Activated gamma-delta T cell treated with Interleukin-2 at 50 U/mL for 16 hours (primary cell): ENCODE measurements at regions not wholly inside any gene's neighbourhood (a gene's known extent, or its start where the extent isn't known, plus 50 kb on each side); places are given as distances from the start of the nearest gene placed in this dataset.
"Not testable (repeated sequence)": the region's sequence is repeated elsewhere in the genome, so short reads cannot be mapped to it uniquely, and the experiment has no call there.

Experiments used
- DNase-seq: peaks from one replicate; pipeline ENCODE4 v3.0.0-alpha.2; 2020

DNA sequence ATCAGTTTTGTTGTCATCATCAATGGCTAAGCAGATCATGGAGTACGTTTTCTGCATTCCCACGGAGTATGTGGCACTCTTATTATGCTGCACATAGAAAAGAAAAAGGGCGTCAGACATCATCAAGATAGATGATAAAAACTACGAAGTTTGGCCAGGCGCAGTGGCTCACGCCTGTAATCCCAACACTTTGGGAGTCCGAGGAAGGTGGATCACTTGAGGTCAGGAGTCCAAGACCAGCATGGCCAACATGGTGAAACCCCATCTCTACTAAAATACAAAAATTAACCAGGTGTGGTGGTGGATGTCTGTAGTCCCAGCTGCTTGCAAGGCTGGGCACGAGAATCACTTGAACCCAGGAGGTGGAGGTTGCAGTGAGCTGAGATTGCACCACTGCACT lies 312.8 kb downstream of the GOLGA6L6 start:
- not testable (repeated sequence) for DNase-seq

DNA sequence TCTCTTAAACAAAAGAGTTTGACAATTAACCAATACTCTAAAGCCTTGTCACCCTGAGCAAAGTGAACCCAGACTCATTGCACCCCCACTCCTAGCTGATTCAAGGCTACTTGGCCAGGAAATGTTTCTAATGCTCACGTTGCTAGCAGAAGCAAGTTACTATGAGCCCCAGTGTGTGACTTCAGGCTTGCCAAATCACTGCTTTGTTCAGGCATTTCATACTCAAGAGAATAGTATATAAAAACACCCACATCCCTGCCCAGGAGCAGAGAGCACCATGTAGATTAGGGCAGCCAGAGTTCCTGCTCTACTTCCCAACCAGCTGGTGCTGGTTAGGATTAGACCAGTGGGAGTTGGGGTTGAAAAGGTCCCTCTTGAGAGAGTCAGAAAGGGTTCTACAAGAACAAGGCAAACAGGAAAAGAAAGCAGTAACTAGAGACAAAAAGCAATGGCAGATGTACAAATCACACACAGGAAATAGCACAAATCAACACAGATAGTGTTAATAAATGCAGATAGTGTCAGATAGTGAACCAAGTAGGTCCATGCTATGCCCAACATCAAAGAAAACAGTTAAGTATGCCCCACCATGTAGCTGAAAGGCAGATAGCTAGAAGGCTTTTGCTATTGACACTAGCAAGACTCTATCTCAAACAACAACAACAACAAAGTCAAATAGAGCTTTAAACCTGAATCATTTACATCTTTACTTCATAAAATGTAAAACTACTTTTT lies 314.3 kb downstream of the GOLGA6L6 start:
- not testable (repeated sequence) for DNase-seq

DNA sequence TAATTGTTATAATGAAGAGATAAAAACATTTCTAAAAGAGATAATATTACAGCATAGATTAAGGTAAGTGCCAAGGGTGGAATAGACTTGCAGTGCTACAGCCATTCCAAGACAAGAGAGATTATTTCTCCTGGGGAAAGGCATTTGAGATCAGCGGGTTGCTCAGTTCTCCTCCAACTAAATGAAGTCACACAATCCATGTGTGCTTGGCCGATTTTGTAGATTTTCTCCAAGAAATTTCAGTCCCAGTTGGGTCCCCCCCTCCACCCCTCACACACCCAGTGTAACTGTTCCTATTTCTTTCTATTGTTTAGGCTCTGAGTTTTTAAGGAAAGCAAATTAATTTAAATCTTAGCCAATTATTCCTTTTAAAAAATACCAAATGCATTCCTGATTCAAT lies 315.1 kb downstream of the GOLGA6L6 start:
- not testable (repeated sequence) for DNase-seq

DNA sequence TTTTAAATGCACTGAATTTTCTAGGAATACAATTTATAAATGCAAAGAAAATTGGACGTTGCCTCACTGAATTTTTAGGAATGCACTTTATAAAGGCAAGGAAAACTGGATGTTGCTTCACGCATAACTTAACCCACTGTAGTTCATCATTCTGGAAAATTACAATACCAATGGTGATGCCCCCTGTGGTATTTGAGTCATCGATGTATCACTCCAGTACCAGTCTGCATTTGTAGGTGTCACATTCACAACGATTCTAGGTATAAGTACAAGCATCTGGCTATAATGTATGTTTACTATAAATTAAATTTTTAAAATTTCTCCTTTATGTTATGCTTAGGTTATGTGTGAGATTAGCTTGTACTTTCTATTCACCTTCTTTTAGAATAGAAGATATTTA lies 320.5 kb downstream of the GOLGA6L6 start:
- DNase-seq: not testable (repeated sequence)

DNA sequence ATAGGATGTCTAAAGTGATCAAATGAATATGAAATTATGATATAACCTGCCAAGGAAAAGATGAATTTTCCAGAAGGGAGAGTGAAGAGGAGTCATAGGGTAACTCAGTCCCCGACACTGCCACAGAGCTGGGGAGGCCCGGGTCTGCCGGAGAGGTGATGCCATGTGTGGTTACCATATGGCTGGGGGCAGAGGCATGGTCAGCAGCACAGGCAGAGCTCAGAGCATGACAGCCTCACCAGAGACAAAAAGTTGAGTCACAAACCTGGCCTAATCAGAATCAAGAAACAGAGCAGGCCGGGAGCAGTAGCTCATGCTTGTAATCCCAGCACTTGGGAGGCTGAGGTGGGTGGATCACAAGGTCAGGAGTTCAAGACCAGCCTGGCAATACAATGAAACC lies 322.4 kb downstream of the GOLGA6L6 start:
- DNase-seq: not testable (repeated sequence)

DNA sequence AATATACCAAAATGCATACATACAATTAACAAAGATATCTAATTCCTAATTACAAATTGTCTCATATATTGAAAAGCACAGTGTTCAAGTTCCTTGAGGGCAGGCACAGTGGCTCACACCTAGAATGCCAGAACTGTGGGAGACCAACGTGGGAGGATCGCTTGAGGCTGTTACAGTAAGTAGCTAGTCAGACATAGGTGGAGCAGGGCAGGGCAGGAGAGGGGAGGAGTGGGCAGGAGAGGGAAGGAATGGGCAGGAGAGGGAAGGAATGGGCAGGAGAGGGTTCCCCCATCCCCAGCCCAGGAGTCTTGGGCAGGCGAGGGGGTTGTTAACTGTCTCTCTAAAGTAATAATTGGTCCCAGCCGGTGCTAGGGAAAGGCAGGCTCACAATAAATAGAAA lies 325.9 kb downstream of the GOLGA6L6 start:
- not testable (repeated sequence) for DNase-seq

GRCh38 chr15:20214101-20214500 lies 327.5 kb downstream of the GOLGA6L6 start:
- not testable (repeated sequence) for DNase-seq

DNA sequence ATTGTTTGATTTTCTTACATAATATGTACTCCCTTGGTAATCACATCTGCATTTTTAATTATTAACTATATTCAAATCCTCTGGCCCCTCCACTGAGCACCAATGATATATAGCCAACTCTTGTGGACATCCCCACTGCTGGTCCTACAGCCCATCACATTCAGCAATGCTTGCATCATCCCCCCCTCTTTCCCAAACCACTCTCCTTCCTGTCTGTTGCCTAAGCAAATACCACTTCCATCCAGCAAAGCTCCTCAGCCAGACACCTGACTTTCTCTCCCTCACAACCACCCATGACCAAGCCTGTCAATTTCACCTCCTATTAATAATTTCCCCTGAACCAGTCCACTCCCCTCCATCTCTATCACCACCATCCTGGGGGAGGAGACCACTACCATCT lies 330.1 kb downstream of the GOLGA6L6 start:
- DNase-seq: not testable (repeated sequence)

GRCh38 chr15:20209973-20210372 lies 331.6 kb downstream of the GOLGA6L6 start:
- not testable (repeated sequence) for DNase-seq

DNA sequence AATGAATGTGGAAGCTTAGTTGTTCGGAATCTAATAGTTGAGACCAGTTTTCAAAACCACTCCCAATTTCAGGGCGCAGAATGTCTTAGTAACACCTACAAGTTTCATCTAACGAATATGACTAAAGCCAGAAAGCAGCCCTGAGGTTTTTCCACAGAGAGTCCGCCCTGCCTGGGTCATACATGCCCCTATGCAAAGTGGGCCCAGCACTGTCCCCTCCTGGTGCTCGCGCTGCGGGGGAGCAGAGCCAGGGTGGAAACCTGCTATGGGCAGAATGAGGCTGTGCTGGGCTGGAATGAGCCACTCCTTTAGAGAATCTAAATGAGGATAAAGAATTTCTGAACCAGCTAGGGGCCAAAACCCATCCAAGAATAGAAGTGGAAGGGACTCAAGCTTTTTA lies 334.0 kb downstream of the GOLGA6L6 start:
- not testable (repeated sequence) for DNase-seq

DNA sequence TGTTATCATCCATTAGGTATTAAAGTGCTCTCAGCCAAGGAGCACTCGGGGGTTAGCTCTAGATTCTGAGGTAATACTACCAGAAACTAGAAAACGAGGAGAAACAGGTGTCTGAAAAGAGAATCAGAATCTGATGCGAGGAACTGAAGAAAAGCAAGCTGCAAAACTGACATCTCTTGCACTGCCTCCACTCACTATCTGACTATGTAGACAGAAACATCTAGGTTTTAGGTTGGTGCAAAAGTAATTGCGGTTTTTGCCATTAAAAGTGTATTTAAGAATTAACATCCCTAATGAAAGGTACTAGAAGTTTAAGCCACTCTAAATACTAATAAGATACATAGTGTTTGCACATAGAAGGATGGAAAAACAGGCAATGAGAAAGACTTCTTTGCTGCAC lies 334.4 kb downstream of the GOLGA6L6 start:
- not testable (repeated sequence) for DNase-seq

DNA sequence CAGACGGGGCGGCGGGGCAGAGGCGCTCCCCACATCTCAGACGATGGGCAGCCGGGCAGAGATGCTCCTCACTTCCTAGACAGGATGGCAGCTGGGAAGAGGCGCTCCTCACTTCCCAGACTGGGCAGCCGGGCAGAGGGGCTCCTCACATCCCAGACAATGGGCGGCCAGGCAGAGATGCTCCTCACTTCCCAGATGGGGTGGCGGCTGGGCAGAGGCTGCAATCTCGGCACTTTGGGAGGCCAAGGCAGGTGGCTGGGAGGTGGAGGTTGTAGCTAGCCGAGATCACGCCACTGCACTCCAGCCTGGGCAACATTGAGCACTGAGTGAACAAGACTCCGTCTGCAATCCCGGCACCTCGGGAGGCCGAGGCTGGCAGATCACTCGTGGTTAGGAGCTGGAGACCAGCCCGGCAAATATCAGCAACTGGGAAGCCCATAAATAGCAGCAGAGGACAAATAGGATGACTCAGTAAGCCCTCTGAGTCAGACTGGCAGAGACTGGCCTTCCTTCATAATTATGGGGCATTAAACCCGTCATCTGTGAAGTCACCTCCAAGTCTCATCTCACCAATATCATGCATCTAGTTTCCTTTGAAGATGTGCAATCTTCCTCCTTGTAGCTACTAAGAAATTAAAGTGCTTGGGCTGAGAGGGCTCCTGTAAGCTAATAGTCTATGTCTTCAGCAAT lies 337.3 kb downstream of the GOLGA6L6 start:
- DNase-seq: not testable (repeated sequence)

DNA sequence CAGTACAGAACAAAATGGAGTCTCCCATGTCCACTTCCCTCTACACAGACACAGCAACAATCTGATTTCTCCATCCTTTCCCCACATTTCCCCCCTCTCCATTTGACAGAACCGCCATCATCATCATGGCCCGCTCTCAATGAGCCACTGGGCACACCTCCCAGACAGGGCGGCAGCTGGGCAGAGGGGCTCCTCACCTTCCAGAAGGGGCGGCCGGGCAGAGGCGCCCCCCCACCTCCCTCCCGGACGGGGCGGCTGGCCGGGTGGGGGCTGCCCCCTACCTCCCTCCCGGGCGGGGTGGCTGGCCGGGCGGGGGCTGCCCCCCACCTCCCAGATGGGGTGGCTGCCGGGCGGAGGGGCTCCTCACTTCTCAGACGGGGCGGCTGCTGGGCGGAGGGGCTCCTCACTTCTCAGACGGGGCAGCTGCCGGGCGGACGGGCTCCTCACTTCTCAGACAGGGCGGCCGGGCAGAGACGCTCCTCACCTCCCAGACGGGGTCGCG lies 337.9 kb downstream of the GOLGA6L6 start:
- DNase-seq: not testable (repeated sequence)

DNA sequence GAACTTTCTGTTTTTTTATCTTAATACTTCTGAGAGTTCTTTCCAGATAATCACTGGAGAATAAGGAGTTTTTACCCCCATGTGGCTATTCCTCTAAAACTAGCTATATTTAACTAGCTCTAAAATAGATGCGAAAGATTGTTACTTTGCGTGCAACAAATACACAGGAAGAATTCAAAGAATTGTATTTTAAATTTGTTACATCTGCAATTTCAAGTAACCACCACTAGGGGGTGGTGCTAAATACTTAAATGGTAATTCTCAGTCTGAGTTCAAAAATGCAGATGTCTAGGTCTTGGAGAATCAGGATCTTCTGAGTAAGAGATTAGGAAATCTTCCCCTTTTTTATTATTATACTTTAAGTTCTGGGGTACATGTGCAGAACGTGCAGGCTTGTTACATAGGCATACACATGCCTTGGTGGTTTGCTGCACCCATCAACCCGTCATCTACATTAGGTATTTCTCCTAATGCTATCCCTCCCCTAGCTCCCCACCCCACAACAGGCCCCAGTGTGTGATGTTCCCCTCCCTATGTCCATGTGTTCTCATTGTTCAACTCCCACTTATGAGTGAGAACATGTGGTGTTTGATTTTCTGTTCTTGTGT lies 346.9 kb downstream of the GOLGA6L6 start:
- not testable (repeated sequence) for DNase-seq

DNA sequence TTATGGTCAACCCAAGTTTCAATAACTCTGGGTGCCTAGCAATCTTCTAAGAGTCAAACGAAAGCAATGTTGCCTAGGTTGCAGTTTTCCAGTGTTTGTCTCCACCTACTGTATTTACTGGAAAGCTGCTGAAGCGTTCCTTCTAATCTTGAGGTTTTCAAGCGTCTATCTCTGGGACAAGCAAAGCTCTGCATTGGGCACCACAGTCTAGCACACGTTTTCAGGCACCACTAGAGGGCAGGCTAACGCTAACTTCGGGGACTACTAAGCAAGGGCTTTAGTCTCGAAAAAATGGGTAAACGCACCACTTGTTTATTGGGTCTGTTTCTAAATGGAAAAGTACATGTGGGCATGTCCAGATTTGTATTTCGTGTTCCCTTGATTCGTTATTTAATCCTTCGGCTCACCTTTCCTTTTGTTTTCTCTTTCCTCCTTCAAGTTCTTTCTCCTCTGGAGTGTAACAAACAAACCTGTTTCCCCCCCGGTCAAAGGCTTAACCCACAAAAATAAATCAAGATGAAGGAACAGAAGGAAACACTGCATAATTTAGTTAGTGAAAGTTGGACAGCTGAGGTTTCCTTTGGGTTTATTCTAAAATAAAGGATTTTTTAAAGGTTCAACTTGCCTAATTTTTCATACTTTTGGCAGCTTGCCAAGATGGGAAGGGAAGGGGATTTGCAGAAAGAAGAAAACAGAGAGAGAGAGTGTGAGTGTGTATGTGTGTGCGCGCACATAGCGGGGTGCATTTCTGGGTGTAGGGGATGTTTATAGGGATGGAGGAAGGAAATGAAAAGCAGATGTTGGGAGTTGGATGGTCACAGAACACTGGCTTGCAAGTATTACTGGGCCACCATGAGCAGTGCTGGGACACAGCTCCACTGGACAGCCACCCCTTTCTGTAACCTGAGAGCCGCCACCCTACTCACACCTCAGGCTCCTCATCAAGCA lies 348.3 kb downstream of the GOLGA6L6 start:
- peak; percentile 53 for DNase-seq

- not testable (repeated sequence) for DNase-seq
Observed at GRCh38 chr15:20191508-20192125, 350.0 kb downstream of the GOLGA6L6 start.

GRCh38 chr15:20188611-20189010 lies 353.0 kb downstream of the GOLGA6L6 start:
- not testable (repeated sequence) for DNase-seq

- DNase-seq: not testable (repeated sequence)
Observed at GRCh38 chr15:20187370-20188355, 353.9 kb downstream of the GOLGA6L6 start.

- DNase-seq: not testable (repeated sequence)
Observed at GRCh38 chr15:20184879-20185278, 356.7 kb downstream of the GOLGA6L6 start.

- DNase-seq: not testable (repeated sequence)
Observed at GRCh38 chr15:20168221-20168620, 373.4 kb downstream of the GOLGA6L6 start.

GRCh38 chr15:20153528-20153927 lies 388.1 kb downstream of the GOLGA6L6 start:
- not testable (repeated sequence) for DNase-seq
